GM12874 (cell line): ENCODE measurements at regions not wholly inside any gene's neighbourhood (a gene's known extent, or its start where the extent isn't known, plus 50 kb on each side); places are given as distances from the start of the nearest gene placed in this dataset.

ENCODE experiments used
- TF ChIP-seq, protein P1 (sequence below): IDR thresholded peaks from 2 replicates; pipeline ENCODE4 v1.5.1; 2011; ENCODE audit warnings: low read depth, mild to moderate bottlenecking, control low read depth, low read length, moderate library complexity; ENCODE audit not compliant: insufficient read depth

DNA sequence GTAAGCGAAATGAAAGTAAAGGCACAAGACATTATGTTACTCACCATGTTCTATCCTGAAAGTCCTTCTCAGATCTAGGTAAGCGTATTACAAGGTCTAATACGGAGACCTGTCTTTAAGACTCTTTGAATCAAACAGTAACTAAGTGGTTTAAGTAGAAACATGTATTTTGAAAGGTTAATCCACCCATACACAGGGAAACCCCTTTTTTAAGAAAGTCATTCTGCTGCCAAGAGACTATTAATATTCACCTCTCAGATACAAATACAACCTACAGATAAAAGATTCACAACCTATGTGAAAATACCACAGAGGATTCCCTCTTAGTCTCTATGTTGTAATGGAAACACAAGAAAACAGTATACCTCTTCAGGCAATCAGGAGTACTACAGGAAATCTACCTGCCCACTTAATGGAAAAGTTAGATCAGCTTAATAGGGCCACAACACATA is 63.2 kb upstream of the TNIP3 start:
- TF ChIP-seq, protein P1, sequence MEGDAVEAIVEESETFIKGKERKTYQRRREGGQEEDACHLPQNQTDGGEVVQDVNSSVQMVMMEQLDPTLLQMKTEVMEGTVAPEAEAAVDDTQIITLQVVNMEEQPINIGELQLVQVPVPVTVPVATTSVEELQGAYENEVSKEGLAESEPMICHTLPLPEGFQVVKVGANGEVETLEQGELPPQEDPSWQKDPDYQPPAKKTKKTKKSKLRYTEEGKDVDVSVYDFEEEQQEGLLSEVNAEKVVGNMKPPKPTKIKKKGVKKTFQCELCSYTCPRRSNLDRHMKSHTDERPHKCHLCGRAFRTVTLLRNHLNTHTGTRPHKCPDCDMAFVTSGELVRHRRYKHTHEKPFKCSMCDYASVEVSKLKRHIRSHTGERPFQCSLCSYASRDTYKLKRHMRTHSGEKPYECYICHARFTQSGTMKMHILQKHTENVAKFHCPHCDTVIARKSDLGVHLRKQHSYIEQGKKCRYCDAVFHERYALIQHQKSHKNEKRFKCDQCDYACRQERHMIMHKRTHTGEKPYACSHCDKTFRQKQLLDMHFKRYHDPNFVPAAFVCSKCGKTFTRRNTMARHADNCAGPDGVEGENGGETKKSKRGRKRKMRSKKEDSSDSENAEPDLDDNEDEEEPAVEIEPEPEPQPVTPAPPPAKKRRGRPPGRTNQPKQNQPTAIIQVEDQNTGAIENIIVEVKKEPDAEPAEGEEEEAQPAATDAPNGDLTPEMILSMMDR, result no peak

DNA sequence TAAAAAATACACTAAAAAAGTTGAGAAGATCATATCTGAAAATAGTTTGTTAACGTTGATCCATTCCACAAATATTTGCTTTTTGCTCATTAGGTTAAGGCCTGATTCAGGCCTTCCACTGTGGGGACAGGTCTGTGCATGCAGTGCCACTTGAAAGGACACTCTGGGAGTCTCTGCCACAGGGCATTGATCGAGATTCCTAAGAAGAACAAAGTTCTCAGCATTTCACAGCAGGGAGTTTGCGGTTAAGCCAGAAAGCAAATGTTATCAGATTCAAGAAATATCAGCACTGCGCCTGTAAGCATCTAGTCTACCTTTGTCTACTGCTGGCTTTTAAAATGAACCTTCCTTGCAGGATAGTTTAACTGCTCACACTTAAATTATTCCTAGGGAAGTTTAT is 62.2 kb upstream of the TNIP3 start:
- TF ChIP-seq, protein P1, result no peak

DNA sequence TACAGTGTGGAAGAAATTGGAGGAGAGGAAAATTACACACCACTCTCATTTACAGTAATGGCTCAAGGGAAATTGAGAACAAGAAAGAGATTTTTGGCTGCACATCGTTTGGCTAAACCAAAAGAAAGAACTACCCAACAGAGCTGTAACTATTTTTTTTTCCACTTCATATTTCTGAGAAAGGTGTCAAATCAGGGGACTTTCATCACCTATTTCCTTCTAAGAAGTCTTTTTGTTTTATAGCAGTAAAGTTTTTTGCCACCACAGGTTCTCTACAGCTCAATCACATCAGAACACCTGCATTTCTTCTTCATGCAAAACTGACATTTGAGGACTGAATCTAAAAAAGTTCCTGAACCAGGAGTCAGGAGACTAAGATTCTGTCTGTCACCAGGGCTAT is 57.5 kb upstream of the TNIP3 start:
- TF ChIP-seq, protein P1, result no peak

DNA sequence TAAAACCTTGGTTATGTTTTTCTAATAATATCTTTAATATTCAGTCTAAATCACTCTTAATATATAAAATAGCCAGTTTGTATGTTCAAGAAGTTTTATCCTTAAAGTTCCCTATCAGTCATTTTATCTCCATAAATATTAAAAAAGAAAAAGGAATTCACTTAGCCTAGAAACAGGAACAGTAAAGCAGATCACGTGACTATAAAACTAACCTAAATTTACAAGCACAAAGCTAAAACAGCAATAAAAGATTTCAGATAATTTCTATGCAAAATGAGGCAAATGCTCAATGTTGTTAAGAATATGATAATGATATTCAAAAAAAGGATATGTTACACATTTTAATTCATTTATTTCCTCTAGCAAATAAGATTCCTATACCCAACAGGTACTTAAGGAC is 57.1 kb upstream of the TNIP3 start:
- TF ChIP-seq, protein P1, result no peak

DNA sequence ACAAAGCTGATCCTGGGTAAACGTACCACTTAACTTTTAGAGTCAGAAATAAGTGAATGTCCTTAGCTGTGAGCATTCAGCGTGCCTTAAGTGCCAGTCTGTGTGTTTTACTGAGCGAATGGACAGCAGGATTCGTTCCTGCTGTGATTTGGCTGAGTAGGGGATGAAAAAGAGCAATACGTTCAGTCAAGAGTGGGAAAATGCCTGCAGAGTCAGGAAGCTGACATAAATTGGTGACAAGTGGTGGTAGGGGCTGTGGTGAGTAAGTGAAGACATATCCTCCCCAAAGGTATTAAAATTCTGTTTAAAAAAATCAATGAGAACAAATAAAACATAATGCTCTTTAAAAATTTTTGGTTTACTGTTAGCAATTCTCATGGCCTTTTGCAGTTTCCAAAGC is 56.6 kb upstream of the TNIP3 start:
- TF ChIP-seq, protein P1, result no peak

DNA sequence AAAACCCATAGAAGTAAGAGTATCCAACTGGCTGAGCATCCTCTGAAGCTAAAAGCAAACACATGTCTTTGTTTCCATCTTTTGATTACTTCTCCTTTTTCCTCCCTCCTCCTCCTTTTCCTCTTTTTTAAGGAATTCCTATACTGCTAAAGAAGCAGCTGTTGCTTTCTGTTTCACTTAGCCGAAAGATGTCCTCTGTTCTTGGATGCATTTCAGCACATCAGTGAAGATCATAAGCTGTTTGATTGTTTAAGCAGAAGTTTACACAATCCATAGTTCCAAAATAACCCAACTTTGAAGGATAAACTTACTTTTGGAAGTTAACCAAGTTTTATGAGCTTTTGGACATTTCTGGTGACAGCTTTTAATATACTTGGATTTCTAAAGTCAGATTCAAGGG is 55.1 kb upstream of the TNIP3 start:
- TF ChIP-seq, protein P1, result no peak

DNA sequence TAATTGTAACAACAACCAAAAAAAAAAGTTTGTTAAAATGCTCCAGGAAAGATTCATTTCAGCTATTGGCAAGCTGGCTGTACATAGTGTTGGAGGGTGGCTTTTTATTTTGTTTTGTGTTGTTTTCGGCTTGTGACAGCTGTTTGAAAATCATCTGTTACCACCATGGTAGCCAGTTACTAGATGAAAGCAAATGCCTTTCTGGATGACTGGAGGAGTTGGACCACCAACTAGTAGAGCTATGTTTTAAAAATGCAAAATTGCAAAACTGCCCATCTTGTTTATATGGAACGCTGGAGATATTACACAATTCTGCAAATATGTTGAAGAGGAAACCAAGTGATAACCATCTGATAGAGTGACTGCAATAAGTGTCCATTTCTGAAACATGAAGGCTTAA is 53.2 kb upstream of the TNIP3 start:
- TF ChIP-seq, protein P1, result no peak

DNA sequence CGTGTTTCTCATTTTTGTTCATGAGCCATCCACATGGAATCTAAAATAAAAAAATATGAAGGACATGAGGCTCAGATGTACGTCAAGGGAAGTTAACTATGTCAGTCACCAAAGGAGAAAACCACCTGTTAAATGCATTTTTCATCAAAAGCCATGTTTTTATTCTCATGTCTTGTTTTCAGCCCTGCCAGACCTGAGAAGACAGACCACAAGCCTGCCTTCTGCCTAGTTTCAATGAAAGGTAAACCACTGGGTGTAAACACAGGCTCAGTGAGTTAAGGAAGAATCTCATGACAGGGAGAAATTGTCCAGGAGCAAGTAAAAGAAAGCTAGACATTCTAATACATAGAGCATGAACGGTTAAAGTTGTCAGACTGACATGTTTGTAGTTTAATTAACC is 52.3 kb upstream of the TNIP3 start:
- TF ChIP-seq, protein P1, result no peak
